Mucosa of descending colon (tissue), 3 donors: ENCODE measurements at regions not wholly inside any gene's neighbourhood (a gene's known extent, or its start where the extent isn't known, plus 50 kb on each side); places are given as distances from the start of the nearest gene placed in this dataset.

Source experiments
- ATAC-seq: fragments of 200-7000 bp; cut with Tn5 transposase; one replicate; pipeline ENCODE4 v1.9.1; 2020; ENCODE audit warnings: mild to moderate bottlenecking, moderate library complexity
- DNase-seq, 3 donors: peaks; one replicate each; pipeline ENCODE4 v3.0.0-alpha.2; 2020
- H3K36me3 ChIP-seq: fragments of 200-600 bp; one replicate; pipeline ENCODE4 v1.8.0; 2021; ENCODE audit warnings: low read depth, mild to moderate bottlenecking
- H3K4me1 ChIP-seq: fragments of 200-600 bp; one replicate; pipeline ENCODE4 v1.8.0; 2021; ENCODE audit warnings: low read depth, mild to moderate bottlenecking
- H3K4me3 ChIP-seq: fragments of 200-600 bp; one replicate; pipeline ENCODE4 v1.8.0; 2021; ENCODE audit warnings: mild to moderate bottlenecking
- H3K9me3 ChIP-seq: fragments of 200-600 bp; one replicate; pipeline ENCODE4 v1.8.0; 2021; ENCODE audit warnings: mild to moderate bottlenecking
- intact Hi-C, 2 donors: fragments of 100-400 bp; cut with DNase I in 1 of 2; cut with micrococcal nuclease in 1 of 2; formaldehyde crosslinking; loops; one replicate each; pipeline versions ENCODE4 v1.11.0 to v1.11.1; 2022; cut with DNase I, micrococcal nuclease
- TF ChIP-seq, protein P1 (sequence below): fragments of 200-600 bp; IDR thresholded peaks from one replicate; pipeline ENCODE4 v1.8.0; 2022; ENCODE audit warnings: antibody characterized with exemption, mild to moderate bottlenecking
- donor health status: DM: no; HTN: no; CAD: no; lungs with moderate emphysema.
- donor health status: DM: no; HTN: no; CAD: no.
- donor health status: DM: no; HTN: yes; CAD: no.

DNA sequence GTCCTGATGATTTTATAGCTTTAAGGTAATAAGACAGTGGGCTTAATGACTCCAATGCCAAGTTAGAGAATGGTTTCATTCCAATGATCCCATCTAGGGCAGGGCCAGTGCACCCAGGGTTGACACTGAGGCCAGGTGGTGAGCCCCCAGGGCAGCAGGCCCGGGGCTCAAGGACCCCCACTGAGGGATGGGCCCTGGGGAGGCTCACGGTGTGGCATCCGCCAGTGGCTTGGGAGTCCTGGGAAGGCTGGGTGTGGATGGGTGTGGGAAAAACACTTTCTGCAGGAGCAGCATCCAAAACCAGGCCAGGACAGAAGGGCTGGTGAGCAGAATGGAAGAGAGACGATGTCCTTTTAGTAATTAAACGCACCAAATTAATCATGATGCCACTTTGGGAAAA, 626.3 kb downstream of the TBC1D22A start:
- no peak overlapping the region for H3K4me3 ChIP-seq
- H3K36me3 ChIP-seq: no peaks in the 10 kb centered on the region
- no peaks in the 10 kb centered on the region for H3K9me3 ChIP-seq
- H3K4me1 ChIP-seq: no peaks in the 10 kb centered on the region
- DNase-seq: no peak
- TF ChIP-seq, protein P1, sequence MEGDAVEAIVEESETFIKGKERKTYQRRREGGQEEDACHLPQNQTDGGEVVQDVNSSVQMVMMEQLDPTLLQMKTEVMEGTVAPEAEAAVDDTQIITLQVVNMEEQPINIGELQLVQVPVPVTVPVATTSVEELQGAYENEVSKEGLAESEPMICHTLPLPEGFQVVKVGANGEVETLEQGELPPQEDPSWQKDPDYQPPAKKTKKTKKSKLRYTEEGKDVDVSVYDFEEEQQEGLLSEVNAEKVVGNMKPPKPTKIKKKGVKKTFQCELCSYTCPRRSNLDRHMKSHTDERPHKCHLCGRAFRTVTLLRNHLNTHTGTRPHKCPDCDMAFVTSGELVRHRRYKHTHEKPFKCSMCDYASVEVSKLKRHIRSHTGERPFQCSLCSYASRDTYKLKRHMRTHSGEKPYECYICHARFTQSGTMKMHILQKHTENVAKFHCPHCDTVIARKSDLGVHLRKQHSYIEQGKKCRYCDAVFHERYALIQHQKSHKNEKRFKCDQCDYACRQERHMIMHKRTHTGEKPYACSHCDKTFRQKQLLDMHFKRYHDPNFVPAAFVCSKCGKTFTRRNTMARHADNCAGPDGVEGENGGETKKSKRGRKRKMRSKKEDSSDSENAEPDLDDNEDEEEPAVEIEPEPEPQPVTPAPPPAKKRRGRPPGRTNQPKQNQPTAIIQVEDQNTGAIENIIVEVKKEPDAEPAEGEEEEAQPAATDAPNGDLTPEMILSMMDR: no peak
- intact Hi-C loops: no loop called here
- no peak for ATAC-seq

DNA sequence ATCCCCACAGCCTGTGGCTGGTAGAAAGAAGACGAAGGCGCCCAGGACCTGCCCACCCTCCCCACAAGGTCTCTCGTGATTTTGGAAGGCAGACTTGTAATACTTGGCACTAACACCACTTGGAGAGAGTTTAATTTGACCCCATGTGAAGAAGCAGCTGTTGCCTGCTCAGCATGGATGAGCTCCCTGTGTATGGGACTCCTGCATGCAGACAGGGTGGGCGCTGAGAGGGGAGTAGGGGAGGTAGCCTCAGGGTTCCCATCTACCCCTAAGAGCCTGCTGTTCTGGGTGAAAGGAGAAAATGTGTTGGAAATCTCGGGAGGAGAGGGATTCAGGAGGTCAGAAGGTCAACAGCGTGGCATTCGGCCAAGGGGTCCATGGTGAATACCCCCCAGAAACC, 625.9 kb downstream of the TBC1D22A start:
- DNase-seq (no peak), ATAC-seq (no peak)
- no peak overlapping the region for H3K4me3 ChIP-seq
- no peaks in the 10 kb centered on the region for H3K9me3 ChIP-seq
- intact Hi-C loops: no loop called here
- H3K36me3 ChIP-seq: no peaks in the 10 kb centered on the region
- TF ChIP-seq, protein P1: no peak
- no peaks in the 10 kb centered on the region for H3K4me1 ChIP-seq

DNA sequence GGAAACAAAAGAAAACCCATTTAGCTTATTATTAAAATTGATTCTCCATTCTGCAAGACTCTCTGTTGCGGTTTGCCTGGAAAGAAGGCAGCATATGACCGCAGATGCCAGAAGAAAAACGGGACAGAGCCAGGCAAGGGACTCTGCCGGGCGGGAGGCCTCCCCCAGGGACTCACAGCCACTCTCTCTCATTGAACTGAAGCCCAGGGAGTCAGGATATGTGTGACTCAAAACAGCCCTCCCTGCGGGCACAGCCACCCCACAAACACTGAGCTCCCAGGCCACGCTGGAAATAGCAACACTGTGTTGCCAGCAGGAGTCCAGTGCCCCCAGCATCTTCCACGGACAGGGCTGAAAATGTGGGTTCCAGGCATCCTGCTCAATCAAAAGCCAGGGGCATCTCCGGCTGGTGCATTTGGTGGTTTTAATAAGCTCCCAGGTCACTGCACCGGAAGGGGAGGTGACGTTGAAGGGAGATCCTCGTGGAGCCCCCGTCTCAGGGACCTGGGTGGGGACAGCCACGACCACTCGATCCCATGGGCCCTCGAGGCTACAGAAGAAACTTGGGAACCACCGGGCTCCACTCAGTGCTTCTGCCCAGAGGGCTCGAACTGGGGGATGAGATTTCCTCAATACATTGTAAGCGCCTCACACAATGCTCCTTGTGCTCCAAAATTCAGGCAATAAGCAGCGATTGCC, 624.5 kb downstream of the TBC1D22A start:
- ATAC-seq: no peak
- TF ChIP-seq, protein P1: no peak
- DNase-seq: no peak
- H3K4me3 ChIP-seq: no peak overlapping the region
- H3K36me3 ChIP-seq: no peaks in the 10 kb centered on the region
- intact Hi-C loops: no loop called here
- no peaks in the 10 kb centered on the region for H3K4me1 ChIP-seq
- H3K9me3 ChIP-seq: no peaks in the 10 kb centered on the region

DNA sequence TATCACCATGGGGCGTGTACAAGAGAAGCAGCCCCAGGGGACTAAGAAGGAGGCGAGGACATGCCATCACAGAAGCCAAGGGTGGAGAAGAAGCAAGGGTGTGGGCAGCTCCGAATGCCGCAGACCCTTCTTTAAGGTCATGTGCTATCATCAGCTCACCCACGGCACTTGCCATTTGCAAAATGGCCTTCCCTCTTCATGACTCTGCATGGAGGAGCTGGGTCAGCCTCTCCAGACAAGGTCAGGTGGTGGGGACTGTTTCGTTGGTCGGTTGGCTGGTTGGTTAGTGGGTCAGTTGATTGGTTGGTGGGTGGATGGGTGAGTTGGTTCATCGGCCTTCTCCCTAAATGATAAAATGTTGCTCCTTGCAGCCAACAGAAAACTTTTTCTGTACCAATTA, 622.5 kb downstream of the TBC1D22A start:
- DNase-seq (no peak), ATAC-seq (no peak)
- no peaks in the 10 kb centered on the region for H3K36me3 ChIP-seq
- intact Hi-C loops: no loop called here
- H3K4me1 ChIP-seq: no peaks in the 10 kb centered on the region
- TF ChIP-seq, protein P1: no peak
- no peaks in the 10 kb centered on the region for H3K9me3 ChIP-seq
- no peak overlapping the region for H3K4me3 ChIP-seq

DNA sequence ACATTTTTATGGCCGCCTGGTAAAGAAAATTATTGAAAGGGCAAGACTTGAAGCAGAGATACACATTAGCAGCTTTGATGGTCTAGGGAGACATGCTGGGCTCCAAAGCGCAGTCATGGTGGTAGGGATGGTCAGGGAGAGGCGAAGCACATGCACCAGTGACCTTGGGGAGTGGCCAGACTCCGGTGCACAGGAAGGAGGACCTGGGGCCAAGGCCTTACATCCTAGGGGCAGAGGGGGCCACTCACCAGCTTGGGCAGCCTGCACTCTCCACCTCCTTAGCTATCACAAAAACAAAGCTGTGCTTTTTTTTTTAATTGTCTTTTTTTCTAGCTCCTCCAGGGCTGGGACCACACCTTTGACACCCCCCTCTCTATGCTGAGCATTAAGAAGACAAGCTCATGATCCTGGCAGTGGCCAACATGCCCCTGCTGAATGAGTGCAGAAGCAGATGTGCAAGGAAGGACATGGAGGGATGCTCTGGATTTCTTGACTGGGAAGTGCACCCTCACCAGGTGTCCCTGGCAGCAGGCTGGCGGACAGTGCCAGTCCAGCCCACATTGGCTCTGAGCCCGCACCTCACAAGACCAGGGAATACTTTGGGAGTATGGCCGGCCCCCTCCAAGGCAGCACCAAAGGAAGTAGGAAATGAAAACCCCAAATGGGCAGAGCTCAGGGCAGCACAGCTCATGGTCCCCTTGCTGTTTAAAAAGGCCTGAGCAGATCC, 619.9 kb downstream of the TBC1D22A start:
- intact Hi-C loops: no loop called here
- ATAC-seq: no peak

More for the DNA sequence above, 619.9 kb downstream of the TBC1D22A start:
- no peak for DNase-seq
- no peaks in the 10 kb centered on the region for H3K4me1 ChIP-seq
- no peaks in the 10 kb centered on the region for H3K36me3 ChIP-seq
- TF ChIP-seq, protein P1: no peak
- H3K9me3 ChIP-seq: no peaks in the 10 kb centered on the region
- no peak overlapping the region for H3K4me3 ChIP-seq
